HG02610 (cell line): ENCODE measurements at regions not wholly inside any gene's neighbourhood (a gene's known extent, or its start where the extent isn't known, plus 50 kb on each side); places are given as distances from the start of the nearest gene placed in this dataset.
"Not testable (repeated sequence)": the region's sequence is repeated elsewhere in the genome, so short reads cannot be mapped to it uniquely, and the experiment has no call there.

Experiments
- ATAC-seq: cut with Tn5 transposase; IDR thresholded peaks from one replicate; pipeline ENCODE4 v1.9.1; 2021; ENCODE audit warnings: mild to moderate bottlenecking, moderate library complexity; ENCODE audit not compliant: unreplicated experiment

GRCh38 chr2:129800686-129801085 is 178.8 kb upstream of the RAB6C start:
- ATAC-seq, result no peak

GRCh38 chr2:129801575-129801974 is 177.9 kb upstream of the RAB6C start:
- ATAC-seq, result no peak

GRCh38 chr2:129802290-129802689 is 177.2 kb upstream of the RAB6C start:
- ATAC-seq, result no peak

GRCh38 chr2:129803032-129803431 is 176.4 kb upstream of the RAB6C start:
- no peak for ATAC-seq

GRCh38 chr2:129803871-129804270 is 175.6 kb upstream of the RAB6C start:
- no peak for ATAC-seq

GRCh38 chr2:129805899-129806298 is 173.6 kb upstream of the RAB6C start:
- ATAC-seq, result no peak

GRCh38 chr2:129806317-129806716 is 173.1 kb upstream of the RAB6C start:
- no peak for ATAC-seq

- no peak for ATAC-seq
Observed at GRCh38 chr2:129806990-129807389, 172.5 kb upstream of the RAB6C start.

GRCh38 chr2:129807642-129808338 is 171.7 kb upstream of the RAB6C start:
- ATAC-seq, result not testable (repeated sequence)

- ATAC-seq, result no peak
Observed at GRCh38 chr2:129810521-129810920, 168.9 kb upstream of the RAB6C start.

GRCh38 chr2:129812071-129812470 is 167.4 kb upstream of the RAB6C start:
- peak; percentile 80 for ATAC-seq

- ATAC-seq, result no peak
Observed at GRCh38 chr2:129812654-129813053, 166.8 kb upstream of the RAB6C start.

- no peak for ATAC-seq
Observed at GRCh38 chr2:129813404-129813803, 166.1 kb upstream of the RAB6C start.

- ATAC-seq, result no peak
Observed at GRCh38 chr2:129816813-129817574, 162.5 kb upstream of the RAB6C start.

GRCh38 chr2:129819855-129820254 is 159.6 kb upstream of the RAB6C start:
- ATAC-seq, result no peak

GRCh38 chr2:129820908-129821307 is 158.6 kb upstream of the RAB6C start:
- no peak for ATAC-seq

- ATAC-seq, result no peak
Observed at GRCh38 chr2:129821445-129821844, 158.0 kb upstream of the RAB6C start.

GRCh38 chr2:129823044-129823443 is 156.4 kb upstream of the RAB6C start:
- no peak for ATAC-seq

- no peak for ATAC-seq
Observed at GRCh38 chr2:129827311-129828090, 152.0 kb upstream of the RAB6C start.

GRCh38 chr2:129828792-129829191 is 150.7 kb upstream of the RAB6C start:
- no peak for ATAC-seq

- ATAC-seq, result no peak
Observed at GRCh38 chr2:129829588-129829987, 149.9 kb upstream of the RAB6C start.

- ATAC-seq, result no peak
Observed at GRCh38 chr2:129831018-129831417, 148.4 kb upstream of the RAB6C start.
